Ovary (tissue), 3 donors: ENCODE measurements at regions not wholly inside any gene's neighbourhood (a gene's known extent, or its start where the extent isn't known, plus 50 kb on each side); places are given as distances from the start of the nearest gene placed in this dataset.

Experiments used
- EP300 ChIP-seq: sonication (generic); formaldehyde crosslinking; IDR thresholded peaks from one replicate; pipeline ENCODE4 v1.6.1; 2017; ENCODE audit warnings: antibody characterized with exemption
- POLR2A ChIP-seq: fragments of 450-650 bp; IDR thresholded peaks from one replicate; pipeline ENCODE4 v1.6.1; 2017; ENCODE audit warnings: antibody characterized with exemption, mild to moderate bottlenecking, moderate library complexity
- TF ChIP-seq, protein P1 (sequence below), 3 donors: fragments of 450-650 bp in 2 of 3; fragments of 200-600 bp in 1 of 3; IDR thresholded peaks; one replicate each; pipeline versions ENCODE4 v1.5.1 to v1.8.0; 2016 to 2022; ENCODE audit warnings: antibody characterized with exemption in 3 of 3, mild to moderate bottlenecking in 1 of 3
- donor health status: DM: no; HTN: no; CAD: no.

- TF ChIP-seq, protein P1, sequence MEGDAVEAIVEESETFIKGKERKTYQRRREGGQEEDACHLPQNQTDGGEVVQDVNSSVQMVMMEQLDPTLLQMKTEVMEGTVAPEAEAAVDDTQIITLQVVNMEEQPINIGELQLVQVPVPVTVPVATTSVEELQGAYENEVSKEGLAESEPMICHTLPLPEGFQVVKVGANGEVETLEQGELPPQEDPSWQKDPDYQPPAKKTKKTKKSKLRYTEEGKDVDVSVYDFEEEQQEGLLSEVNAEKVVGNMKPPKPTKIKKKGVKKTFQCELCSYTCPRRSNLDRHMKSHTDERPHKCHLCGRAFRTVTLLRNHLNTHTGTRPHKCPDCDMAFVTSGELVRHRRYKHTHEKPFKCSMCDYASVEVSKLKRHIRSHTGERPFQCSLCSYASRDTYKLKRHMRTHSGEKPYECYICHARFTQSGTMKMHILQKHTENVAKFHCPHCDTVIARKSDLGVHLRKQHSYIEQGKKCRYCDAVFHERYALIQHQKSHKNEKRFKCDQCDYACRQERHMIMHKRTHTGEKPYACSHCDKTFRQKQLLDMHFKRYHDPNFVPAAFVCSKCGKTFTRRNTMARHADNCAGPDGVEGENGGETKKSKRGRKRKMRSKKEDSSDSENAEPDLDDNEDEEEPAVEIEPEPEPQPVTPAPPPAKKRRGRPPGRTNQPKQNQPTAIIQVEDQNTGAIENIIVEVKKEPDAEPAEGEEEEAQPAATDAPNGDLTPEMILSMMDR (IDR thresholded peaks at IDR 0.05) = no peak
- TF ChIP-seq POLR2A = no peak
- TF ChIP-seq EP300 = no peak
Measured at GRCh38 chr6:167469672-167470071, 144.8 kb downstream of the TTLL2 start.
